Left cardiac atrium (tissue), 4 donors: ENCODE measurements at regions not wholly inside any gene's neighbourhood (a gene's known extent, or its start where the extent isn't known, plus 50 kb on each side); places are given as distances from the start of the nearest gene placed in this dataset.

ENCODE experiments used
- ATAC-seq, 2 donors: fragments of 200-7000 bp; cut with Tn5 transposase; one replicate each; pipeline ENCODE4 v1.9.1; 2020; ENCODE audit warnings: mild to moderate bottlenecking in 2 of 2, moderate library complexity in 2 of 2
- DNase-seq: peaks from one replicate; pipeline ENCODE4 v3.0.0-alpha.2; 2020
- intact Hi-C, 2 donors: fragments of 100-400 bp; cut with DNase I; formaldehyde crosslinking; loops; one replicate each; pipeline versions ENCODE4 v1.14.1 to v1.15.1; 2022 to 2023
- donor health status: DM: no; HTN: yes; CAD: no.
- donor health status: DM: no; HTN: yes; CAD: no; lungs with severe emphysema.
- donor health status: DM: yes; HTN: yes; CAD: no.
- donor health status: Dilated cardiomyopathy.

GRCh38 chr18:22355598-22355997 lies 62.1 kb downstream of the CTAGE1 start:
- no peak for DNase-seq
- ATAC-seq: peak; percentile 46 to 71
- intact Hi-C loops: no loop called here

GRCh38 chr18:22355069-22355468 lies 62.6 kb downstream of the CTAGE1 start:
- peak; percentile 28 to 83 for ATAC-seq
- intact Hi-C loops: no loop called here
- DNase-seq: no peak

DNA sequence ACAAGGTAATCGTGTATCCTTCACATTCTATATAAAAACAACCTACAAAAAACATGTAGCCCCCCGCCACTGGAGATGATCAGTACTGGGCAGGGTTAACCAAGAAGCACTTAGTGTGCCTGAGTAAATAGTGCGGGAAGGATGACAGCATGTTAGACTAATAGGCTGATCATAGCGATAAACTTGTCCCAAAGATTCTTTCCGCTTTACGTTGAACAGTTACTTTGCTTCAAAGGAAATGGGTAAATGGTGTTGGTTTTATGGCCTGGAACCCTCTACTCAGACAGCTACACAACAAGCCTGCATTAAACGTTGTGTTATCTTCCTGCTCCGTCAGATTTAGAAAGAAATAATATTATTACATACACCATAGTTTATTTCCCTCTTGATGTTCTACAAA lies 67.7 kb downstream of the CTAGE1 start:
- DNase-seq: no peak
- no peak for ATAC-seq
- intact Hi-C loops: loop anchor here (5.0 kb wide), 4 partner anchors 73 to 207 kb away; no protein-coding TSS in a partner anchor

DNA sequence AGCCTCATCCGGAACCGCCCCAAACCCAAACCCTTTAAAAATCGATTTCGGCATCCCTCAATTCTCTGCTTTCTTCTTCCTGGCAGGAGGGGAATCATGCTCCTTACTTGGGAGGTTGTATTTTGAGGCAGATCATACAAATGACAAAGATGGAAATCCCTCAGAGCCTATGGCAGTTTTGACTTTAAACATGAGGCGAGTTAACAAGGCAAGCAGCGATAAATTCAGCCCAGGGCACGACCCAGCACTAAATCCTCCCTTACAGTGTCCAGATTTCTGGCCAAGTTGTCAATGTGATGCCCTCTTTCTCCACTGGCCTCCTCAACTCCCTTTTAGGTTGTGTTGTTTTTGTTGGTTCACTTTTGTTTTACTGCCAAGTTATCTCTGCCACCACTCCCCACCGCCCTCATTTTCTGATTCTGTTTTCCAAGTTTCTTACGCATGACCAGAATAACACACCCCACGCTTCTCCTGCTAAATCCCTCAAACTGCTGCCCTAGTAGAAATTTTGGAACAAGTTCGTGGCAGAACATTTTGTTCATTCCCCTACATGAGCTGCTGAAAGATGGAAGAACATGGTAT lies 68.3 kb downstream of the CTAGE1 start:
- peak; percentile 21 to 62 for ATAC-seq
- intact Hi-C loops: loop anchor here (5.0 kb wide), 4 partner anchors 72 to 208 kb away; no protein-coding TSS in a partner anchor
- DNase-seq: no peak

DNA sequence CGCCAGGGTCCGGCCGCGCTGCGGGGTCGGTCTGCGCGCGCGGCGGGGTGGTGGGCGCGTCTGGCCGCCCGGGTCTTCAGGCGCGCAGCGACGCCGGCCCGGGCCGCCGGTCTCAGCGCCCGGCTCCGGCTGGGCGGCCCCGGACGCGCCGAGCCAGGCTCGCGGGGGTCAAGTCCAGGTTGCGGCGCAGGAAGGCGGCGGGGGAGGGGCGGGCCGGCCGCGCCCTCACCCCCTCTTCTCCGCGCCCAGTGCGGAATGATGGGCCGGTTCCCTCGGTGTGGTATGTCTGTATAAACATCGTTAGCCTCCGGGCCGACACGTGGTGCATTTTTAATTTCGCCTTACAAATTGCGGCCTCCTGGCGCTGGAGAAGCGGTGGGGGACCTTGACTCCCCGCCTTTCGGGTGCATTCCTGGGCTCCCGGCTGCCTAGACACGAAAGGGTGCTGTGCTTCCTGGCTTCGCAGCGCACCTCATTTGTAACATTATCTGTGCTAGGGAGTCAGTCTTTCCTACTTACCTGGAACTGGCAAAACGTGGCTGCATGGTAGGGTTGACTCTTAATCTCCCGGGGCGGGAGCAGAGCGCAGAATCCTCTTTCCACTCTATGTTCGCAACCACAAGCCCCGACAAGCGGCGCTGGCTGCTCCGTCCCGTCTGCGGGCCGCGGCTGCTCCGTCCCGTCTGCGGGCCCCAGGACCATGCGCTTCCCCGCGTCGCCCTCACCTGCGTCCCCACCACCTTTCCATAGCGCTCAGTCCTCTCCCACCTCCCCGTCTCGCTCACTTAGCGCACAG lies 69.0 kb downstream of the CTAGE1 start:
- DNase-seq (peak; percentile 87), ATAC-seq (peak; percentile 73 to 79)
- intact Hi-C loops: loop anchor here (5.0 kb wide), 4 partner anchors 71 to 209 kb away; no protein-coding TSS in a partner anchor

DNA sequence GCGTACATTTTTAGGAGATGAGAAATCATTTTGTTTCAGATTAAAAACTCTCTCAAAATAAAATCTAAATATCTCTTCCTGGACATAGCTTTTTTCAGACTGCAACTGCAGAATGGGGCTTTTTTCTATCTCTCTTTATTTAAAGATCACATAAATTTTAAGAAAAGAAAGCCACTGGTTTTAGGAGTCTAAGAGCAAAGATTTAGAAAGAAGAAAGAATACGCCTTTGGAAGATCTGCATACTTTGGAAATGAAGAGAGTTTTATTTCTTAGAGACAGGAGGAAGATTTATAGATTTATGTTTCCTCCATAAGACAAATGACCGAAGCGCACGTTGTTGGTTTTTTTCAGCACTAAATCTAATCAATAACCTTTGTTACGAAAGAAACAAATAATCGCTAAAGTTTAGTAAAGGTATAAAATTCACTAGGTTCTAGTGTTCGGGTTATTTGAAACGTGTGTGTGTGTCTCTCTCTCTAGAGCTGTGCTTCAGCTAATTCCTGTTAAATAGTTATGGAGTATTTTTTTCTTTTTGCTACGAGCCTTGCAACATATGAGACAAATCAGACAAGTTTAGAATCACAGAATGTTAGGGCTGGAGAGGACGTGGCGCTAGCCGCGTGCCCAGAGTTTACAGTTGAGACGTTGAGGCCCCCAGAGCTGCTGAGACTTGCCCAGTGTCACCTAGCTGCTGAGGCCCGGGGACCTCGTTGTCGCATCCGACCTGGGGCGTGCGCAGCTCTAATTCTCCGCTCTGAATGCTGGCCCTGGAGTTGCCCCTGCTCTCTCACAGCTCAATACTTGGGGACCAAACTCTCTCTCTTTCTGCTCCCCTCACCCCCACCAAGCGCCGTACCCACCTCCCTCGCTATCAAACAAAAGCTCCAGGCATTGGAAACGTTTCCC lies 69.9 kb downstream of the CTAGE1 start:
- DNase-seq: peak; percentile 43
- peak; percentile 9 to 29 for ATAC-seq
- intact Hi-C loops: loop anchor here (2.0 to 5.0 kb wide), 5 partner anchors 69 to 209 kb away; no protein-coding TSS in a partner anchor

DNA sequence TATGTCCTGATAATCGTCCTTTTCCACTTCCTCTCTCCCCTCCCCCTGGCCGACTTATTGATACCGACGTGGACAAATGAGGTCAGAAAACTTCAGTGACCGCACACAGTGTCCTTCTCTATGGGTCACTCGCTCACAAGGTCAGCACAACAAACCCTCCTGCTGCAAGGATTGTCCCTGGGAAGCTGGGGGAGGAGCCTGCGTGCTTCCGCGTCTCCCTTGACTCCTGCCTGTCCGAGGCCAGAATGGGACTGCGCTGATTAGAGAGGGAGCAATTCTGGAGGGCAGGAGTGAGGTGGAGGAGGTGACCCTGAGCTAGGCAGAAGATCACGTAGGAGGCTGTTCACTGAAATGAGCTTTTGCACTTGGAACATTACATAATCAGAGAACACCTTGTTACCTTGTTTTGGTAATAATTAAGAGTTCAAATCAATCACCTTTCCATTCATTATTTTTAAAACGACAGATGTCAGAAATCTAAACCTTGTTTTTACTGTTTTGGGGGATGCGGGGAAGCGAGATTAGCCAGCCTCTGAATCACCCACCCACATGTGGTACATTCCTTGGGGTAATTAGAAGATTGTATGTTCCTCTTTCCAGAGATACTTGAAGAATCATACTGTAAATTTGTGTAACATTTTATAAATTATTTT lies 70.6 kb downstream of the CTAGE1 start:
- DNase-seq: peak; percentile 89
- ATAC-seq: peak; percentile 67 to 77
- intact Hi-C loops: loop anchor here (2.0 to 5.0 kb wide), 5 partner anchors 68 to 210 kb away; no protein-coding TSS in a partner anchor

GRCh38 chr18:22346401-22346952 lies 71.2 kb downstream of the CTAGE1 start:
- ATAC-seq (peak in 1 of 2 donors; percentile 12), DNase-seq (peak; percentile 87)

DNA sequence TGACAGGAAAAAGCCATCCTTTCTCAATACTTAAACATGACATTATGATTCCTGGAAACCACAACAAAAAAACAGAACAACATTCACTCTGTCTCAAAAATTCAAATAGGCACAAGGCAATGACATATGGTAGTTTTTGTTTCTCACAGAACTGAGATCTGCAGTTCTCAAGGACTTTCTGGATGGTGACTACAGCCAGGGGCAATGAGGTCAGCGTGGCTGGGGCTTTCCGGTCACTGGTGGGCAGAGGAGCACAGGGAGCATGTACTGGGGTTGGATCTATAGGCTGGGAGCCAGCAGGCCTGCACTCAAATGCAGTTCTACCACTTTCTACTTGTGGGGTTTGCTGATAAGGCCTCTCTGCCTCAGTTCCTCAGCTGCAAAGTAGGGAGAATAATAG lies 72.0 kb downstream of the CTAGE1 start:
- ATAC-seq (no peak), DNase-seq (no peak)
- intact Hi-C loops: loop anchor here (2.0 to 5.0 kb wide), 5 partner anchors 67 to 212 kb away; no protein-coding TSS in a partner anchor

More at GRCh38 chr18:22346401-22346952, 71.2 kb downstream of the CTAGE1 start:
- intact Hi-C loops: loop anchor here (2.0 to 5.0 kb wide), 5 partner anchors 68 to 211 kb away; no protein-coding TSS in a partner anchor

GRCh38 chr18:22344908-22345670 lies 72.6 kb downstream of the CTAGE1 start:
- DNase-seq (no peak), ATAC-seq (no peak)
- intact Hi-C loops: loop anchor here (5.0 kb wide), 4 partner anchors 68 to 212 kb away; no protein-coding TSS in a partner anchor

GRCh38 chr18:22344445-22344844 lies 73.3 kb downstream of the CTAGE1 start:
- intact Hi-C loops: no loop called here
- no peak for ATAC-seq
- DNase-seq: no peak

GRCh38 chr18:22343613-22344012 lies 74.1 kb downstream of the CTAGE1 start:
- intact Hi-C loops: no loop called here
- no peak for DNase-seq
- ATAC-seq: no peak

- intact Hi-C loops: no loop called here
- ATAC-seq: peak in 1 of 2 donors; percentile 9
- peak; percentile 51 for DNase-seq
Measured at GRCh38 chr18:22342625-22343024, 75.1 kb downstream of the CTAGE1 start.

GRCh38 chr18:22340331-22340730 lies 77.4 kb downstream of the CTAGE1 start:
- ATAC-seq (no peak), DNase-seq (no peak)
- intact Hi-C loops: no loop called here

DNA sequence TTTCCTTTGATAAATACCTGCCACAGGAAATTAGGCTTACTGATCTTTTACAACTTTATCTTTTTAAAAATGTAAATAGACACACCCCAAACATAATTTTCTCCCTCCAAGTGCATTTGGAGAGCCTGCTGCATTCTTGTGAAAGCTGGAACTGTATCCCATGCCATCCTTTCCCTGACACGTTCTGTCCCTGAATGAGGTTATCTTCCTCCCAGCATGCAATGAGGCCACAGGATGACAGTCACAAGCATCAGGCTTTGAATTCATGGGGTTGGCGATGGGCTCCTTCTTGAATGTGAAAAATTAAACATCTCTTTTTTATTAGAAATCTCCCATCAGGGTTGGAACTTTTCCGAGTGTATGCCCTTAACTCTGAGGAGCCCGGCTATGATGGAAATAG lies 77.8 kb downstream of the CTAGE1 start:
- ATAC-seq: peak; percentile 43 to 50

GRCh38 chr18:22337833-22338232 lies 79.9 kb downstream of the CTAGE1 start:
- intact Hi-C loops: no loop called here
- DNase-seq: no peak
- ATAC-seq: no peak

More for the DNA sequence above, 77.8 kb downstream of the CTAGE1 start:
- intact Hi-C loops: no loop called here
- no peak for DNase-seq

DNA sequence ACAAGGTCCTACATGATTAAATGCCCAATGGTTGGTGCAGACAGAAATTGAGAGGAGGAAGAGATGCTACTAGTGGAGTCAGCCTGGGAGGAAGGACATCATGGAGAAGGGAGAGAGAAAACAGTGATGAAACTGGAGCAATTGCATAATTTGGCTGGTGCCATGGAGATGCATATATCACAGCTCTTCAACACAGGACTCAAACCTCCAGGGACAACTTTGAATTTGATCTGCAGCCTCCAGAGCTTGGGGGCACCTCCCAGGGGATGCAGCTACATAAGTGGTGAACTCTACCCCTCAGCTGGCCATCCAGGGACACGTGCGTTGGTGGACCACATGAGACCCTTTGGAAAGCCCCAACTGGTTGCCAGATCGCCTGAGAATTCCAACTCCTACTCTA lies 80.4 kb downstream of the CTAGE1 start:
- ATAC-seq (peak; percentile 19), DNase-seq (no peak)
- intact Hi-C loops: no loop called here

DNA sequence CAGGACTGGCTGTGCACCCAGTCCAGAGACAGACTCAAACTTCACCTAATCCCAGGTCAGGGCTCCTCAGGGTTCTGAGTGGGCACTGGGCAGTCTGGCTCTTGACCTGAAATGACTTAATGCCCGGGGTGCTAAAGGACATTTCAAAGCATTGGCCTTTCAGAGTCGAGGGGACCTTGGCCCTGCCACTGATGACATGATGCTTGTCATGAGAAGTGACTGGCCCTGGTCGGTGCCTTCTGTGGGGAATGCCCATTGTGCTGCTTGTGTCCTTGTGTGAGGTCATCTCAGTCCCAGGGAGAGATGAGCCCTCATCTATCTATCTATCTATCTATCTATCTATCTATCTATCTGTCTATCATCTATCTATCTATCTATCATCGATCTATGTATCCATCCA lies 81.3 kb downstream of the CTAGE1 start:
- ATAC-seq (no peak), DNase-seq (no peak)
- intact Hi-C loops: no loop called here
